IPS DF 19.7 (cell line): ENCODE measurements at regions not wholly inside any gene's neighbourhood (a gene's known extent, or its start where the extent isn't known, plus 50 kb on each side); places are given as distances from the start of the nearest gene placed in this dataset.
A peak's percentile ranks its signal among the peaks of the same experiment; 100 is the strongest.
"Not testable (repeated sequence)": the region's sequence is repeated elsewhere in the genome, so short reads cannot be mapped to it uniquely, and the experiment has no call there.

Experiments used
- DNase-seq: peaks from one replicate; pipeline ENCODE4 v3.0.0-alpha.2; 2013; ENCODE audit warnings: low read depth, low spot score

GRCh38 chr4:62709618-62710252, 1509.6 kb downstream of the ADGRL3 start:
- DNase-seq, result no peak

- no peak for DNase-seq
Measured at GRCh38 chr4:62706423-62706822, 1506.3 kb downstream of the ADGRL3 start.

- no peak for DNase-seq
Measured at GRCh38 chr4:62683799-62684566, 1483.9 kb downstream of the ADGRL3 start.

- DNase-seq, result no peak
Measured at GRCh38 chr4:62676962-62677361, 1476.8 kb downstream of the ADGRL3 start.

- DNase-seq, result no peak
Measured at GRCh38 chr4:62670514-62670913, 1470.4 kb downstream of the ADGRL3 start.

- DNase-seq, result no peak
Measured at GRCh38 chr4:62661821-62662220, 1461.7 kb downstream of the ADGRL3 start.

- DNase-seq, result no peak
Measured at GRCh38 chr4:62656006-62656405, 1455.9 kb downstream of the ADGRL3 start.

GRCh38 chr4:62644372-62644771, 1444.2 kb downstream of the ADGRL3 start:
- DNase-seq, result peak; percentile 25

GRCh38 chr4:62640296-62640695, 1440.2 kb downstream of the ADGRL3 start:
- DNase-seq, result no peak

- DNase-seq, result no peak
Measured at GRCh38 chr4:62627671-62628070, 1427.5 kb downstream of the ADGRL3 start.

- no peak for DNase-seq
Measured at GRCh38 chr4:62627141-62627540, 1427.0 kb downstream of the ADGRL3 start.

- no peak for DNase-seq
Measured at GRCh38 chr4:62622089-62622488, 1422.0 kb downstream of the ADGRL3 start.

- no peak for DNase-seq
Measured at GRCh38 chr4:62619971-62620370, 1419.8 kb downstream of the ADGRL3 start.

GRCh38 chr4:62618042-62618441, 1417.9 kb downstream of the ADGRL3 start:
- DNase-seq, result no peak

- no peak for DNase-seq
Measured at GRCh38 chr4:62601737-62602136, 1401.6 kb downstream of the ADGRL3 start.

GRCh38 chr4:62595265-62595664, 1395.1 kb downstream of the ADGRL3 start:
- not testable (repeated sequence) for DNase-seq

- no peak for DNase-seq
Measured at GRCh38 chr4:62591756-62592155, 1391.6 kb downstream of the ADGRL3 start.

GRCh38 chr4:62588671-62589070, 1388.5 kb downstream of the ADGRL3 start:
- no peak for DNase-seq

- DNase-seq, result no peak
Measured at GRCh38 chr4:62571494-62571893, 1371.4 kb downstream of the ADGRL3 start.

- DNase-seq, result no peak
Measured at GRCh38 chr4:62560858-62561257, 1360.7 kb downstream of the ADGRL3 start.

GRCh38 chr4:62550121-62550520, 1350.0 kb downstream of the ADGRL3 start:
- DNase-seq, result no peak

- DNase-seq, result no peak
Measured at GRCh38 chr4:62549601-62550000, 1349.5 kb downstream of the ADGRL3 start.

GRCh38 chr4:62548765-62549164, 1348.6 kb downstream of the ADGRL3 start:
- DNase-seq, result no peak
